ENCODE measurements at regions not wholly inside any gene's neighbourhood (a gene's known extent, or its start where the extent isn't known, plus 50 kb on each side); places are given as distances from the start of the nearest gene placed in this dataset.

DNA sequence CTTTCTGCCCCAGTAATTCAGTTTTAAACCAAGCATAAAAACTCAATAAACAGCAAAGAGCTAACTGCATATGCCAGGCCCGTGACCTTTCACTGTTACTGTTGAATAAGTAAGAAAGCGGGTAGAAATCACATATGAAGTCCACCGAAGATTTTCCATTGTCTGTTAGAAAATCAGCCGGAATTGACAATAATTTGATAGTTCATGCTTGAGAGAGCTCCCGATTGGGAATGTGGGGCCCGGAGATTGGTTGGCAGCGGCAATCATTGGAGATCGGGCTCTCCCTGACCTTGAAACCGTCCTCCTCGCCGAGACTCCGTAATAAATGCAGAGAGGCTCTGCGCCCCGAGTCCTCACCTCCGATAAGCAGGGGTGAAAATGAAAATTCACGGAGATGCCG lies 709.6 kb downstream of the BRD1 start:
- no peak for DNase-seq (ENCODE audit: low read depth, low spot score)
- Histone ChIP-seq H3K4me3 (replicated peaks in 1 of 2; ENCODE audit: low read depth in 1 of 2, low read length in 2 of 2) (no peak overlapping the region), H3K9ac (ENCODE audit: low read length) (no peak overlapping the region), H4K20me1 (ENCODE audit: insufficient read depth) (no peaks in the 10 kb centered on the region), H3K27me3 (ENCODE audit: insufficient read depth, low read length) (peaks cover 6% of the 10 kb centered on the region; the same call in 1 of the 2 replicates), H3K79me2 (ENCODE audit: insufficient read depth, low read length) (no peaks in the 10 kb centered on the region), H3K36me3 (ENCODE audit: control insufficient read depth in 1 of 2, insufficient read depth in 2 of 2, low read length in 2 of 2) (no peaks in the 10 kb centered on the region), H2AFZ (ENCODE audit: low read depth, low read length, poor library complexity, severe bottlenecking) (no peak overlapping the region), H3K4me2 (ENCODE audit: low read length) (no peak overlapping the region), H3K9me3 (ENCODE audit: control insufficient read depth in 1 of 2, insufficient read depth in 1 of 2, low read depth in 1 of 2, low read length in 2 of 2) (no peaks in the 10 kb centered on the region), H3K9me2 (ENCODE audit: insufficient read depth) (no peaks in the 10 kb centered on the region), H3K4me1 (ENCODE audit: control insufficient read depth in 1 of 2, insufficient read depth in 2 of 2, low read length in 2 of 2) (no peaks in the 10 kb centered on the region), H3K27ac (ENCODE audit: low read depth, low read length) (no peak overlapping the region)
- POLR2A ChIA-PET, result no interaction called here
- CTCF ChIA-PET, result no interaction called here
- BruUV-seq (replicated peaks), result no TSS peak
- intact Hi-C loops (cut with micrococcal nuclease), result no loop called here
- ATAC-seq, result no peak
- TF ChIP-seq ELF1 (IDR thresholded peaks at IDR 0.05; ENCODE audit: borderline replicate concordance, low read depth) (no peak), SIN3A (IDR thresholded peaks at IDR 0.05; ENCODE audit: low read depth) (no peak), SP1 (IDR thresholded peaks at IDR 0.05; ENCODE audit: low read depth) (no peak), FOSL1 (IDR thresholded peaks at IDR 0.05; ENCODE audit: low read depth) (no peak), EGR1 (IDR thresholded peaks at IDR 0.05; ENCODE audit: low read depth) (no peak), EZH2phosphoT487 (IDR thresholded peaks at IDR 0.05; ENCODE audit: borderline replicate concordance) (no peak), RAD21 (IDR thresholded peaks at IDR 0.05; ENCODE audit: low read depth) (no peak), EZH2 (IDR thresholded peaks at IDR 0.05) (no peak), CEBPB (IDR thresholded peaks at IDR 0.05; ENCODE audit: low read depth) (no peak), SRF (IDR thresholded peaks at IDR 0.05; ENCODE audit: low read depth) (no peak), YY1 (IDR thresholded peaks at IDR 0.05; ENCODE audit: extremely low read depth, insufficient replicate concordance, low read depth, low read length) (no peak), TCF7L2 (IDR thresholded peaks at IDR 0.05; ENCODE audit: borderline replicate concordance, extremely low read depth, insufficient read depth, insufficient read length) (no peak), ZFX (IDR thresholded peaks at IDR 0.05) (no peak), POLR2A (IDR thresholded peaks at IDR 0.05; ENCODE audit: borderline replicate concordance, extremely low read depth, insufficient read depth, insufficient read length) (no peak), ZNF274 (IDR thresholded peaks at IDR 0.05; ENCODE audit: low read depth, low read length) (no peak), POLR2AphosphoS5 (IDR thresholded peaks at IDR 0.05; ENCODE audit: low read depth, low read length) (no peak)
- TF ChIP-seq, protein P1, sequence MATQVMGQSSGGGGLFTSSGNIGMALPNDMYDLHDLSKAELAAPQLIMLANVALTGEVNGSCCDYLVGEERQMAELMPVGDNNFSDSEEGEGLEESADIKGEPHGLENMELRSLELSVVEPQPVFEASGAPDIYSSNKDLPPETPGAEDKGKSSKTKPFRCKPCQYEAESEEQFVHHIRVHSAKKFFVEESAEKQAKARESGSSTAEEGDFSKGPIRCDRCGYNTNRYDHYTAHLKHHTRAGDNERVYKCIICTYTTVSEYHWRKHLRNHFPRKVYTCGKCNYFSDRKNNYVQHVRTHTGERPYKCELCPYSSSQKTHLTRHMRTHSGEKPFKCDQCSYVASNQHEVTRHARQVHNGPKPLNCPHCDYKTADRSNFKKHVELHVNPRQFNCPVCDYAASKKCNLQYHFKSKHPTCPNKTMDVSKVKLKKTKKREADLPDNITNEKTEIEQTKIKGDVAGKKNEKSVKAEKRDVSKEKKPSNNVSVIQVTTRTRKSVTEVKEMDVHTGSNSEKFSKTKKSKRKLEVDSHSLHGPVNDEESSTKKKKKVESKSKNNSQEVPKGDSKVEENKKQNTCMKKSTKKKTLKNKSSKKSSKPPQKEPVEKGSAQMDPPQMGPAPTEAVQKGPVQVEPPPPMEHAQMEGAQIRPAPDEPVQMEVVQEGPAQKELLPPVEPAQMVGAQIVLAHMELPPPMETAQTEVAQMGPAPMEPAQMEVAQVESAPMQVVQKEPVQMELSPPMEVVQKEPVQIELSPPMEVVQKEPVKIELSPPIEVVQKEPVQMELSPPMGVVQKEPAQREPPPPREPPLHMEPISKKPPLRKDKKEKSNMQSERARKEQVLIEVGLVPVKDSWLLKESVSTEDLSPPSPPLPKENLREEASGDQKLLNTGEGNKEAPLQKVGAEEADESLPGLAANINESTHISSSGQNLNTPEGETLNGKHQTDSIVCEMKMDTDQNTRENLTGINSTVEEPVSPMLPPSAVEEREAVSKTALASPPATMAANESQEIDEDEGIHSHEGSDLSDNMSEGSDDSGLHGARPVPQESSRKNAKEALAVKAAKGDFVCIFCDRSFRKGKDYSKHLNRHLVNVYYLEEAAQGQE (IDR thresholded peaks at IDR 0.05; ENCODE audit: low read depth), result no peak
- TF ChIP-seq, protein P2, sequence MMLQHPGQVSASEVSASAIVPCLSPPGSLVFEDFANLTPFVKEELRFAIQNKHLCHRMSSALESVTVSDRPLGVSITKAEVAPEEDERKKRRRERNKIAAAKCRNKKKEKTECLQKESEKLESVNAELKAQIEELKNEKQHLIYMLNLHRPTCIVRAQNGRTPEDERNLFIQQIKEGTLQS (IDR thresholded peaks at IDR 0.05), result no peak
- TF ChIP-seq, protein P3, sequence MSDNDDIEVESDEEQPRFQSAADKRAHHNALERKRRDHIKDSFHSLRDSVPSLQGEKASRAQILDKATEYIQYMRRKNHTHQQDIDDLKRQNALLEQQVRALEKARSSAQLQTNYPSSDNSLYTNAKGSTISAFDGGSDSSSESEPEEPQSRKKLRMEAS (IDR thresholded peaks at IDR 0.05), result no peak
- TF ChIP-seq, protein P4, sequence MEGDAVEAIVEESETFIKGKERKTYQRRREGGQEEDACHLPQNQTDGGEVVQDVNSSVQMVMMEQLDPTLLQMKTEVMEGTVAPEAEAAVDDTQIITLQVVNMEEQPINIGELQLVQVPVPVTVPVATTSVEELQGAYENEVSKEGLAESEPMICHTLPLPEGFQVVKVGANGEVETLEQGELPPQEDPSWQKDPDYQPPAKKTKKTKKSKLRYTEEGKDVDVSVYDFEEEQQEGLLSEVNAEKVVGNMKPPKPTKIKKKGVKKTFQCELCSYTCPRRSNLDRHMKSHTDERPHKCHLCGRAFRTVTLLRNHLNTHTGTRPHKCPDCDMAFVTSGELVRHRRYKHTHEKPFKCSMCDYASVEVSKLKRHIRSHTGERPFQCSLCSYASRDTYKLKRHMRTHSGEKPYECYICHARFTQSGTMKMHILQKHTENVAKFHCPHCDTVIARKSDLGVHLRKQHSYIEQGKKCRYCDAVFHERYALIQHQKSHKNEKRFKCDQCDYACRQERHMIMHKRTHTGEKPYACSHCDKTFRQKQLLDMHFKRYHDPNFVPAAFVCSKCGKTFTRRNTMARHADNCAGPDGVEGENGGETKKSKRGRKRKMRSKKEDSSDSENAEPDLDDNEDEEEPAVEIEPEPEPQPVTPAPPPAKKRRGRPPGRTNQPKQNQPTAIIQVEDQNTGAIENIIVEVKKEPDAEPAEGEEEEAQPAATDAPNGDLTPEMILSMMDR (IDR thresholded peaks at IDR 0.05 in 2 of 3, conservative IDR thresholded peaks at IDR 0.05 in 1 of 3; ENCODE audit: borderline replicate concordance in 1 of 3, insufficient read depth in 1 of 3, low read depth in 2 of 3, low read length in 2 of 3), result no peak
- RAD21 ChIA-PET (ENCODE audit: low non-redundant PET in 1 of 2, low total read pairs in 2 of 2, uncharacterized antibody in 2 of 2, unreplicated experiment in 2 of 2), result no interaction called here
